GM20431 (cell line): ENCODE measurements at regions not wholly inside any gene's neighbourhood (a gene's known extent, or its start where the extent isn't known, plus 50 kb on each side); places are given as distances from the start of the nearest gene placed in this dataset.
"Not testable (repeated sequence)": the region's sequence is repeated elsewhere in the genome, so short reads cannot be mapped to it uniquely, and the experiment has no call there.

ENCODE experiments used
- in situ Hi-C: fragments of 300-500 bp; cut with MseI, MboI; formaldehyde crosslinking; loops from one replicate; pipeline ENCODE4 v1.15.0; 2020; ENCODE audit warnings: low sequenced_read_pairs; ENCODE audit not compliant: unreplicated experiment

GRCh38 chr13:100789025-100789424 is 114.4 kb upstream of the TMTC4 start:
- in situ Hi-C loops, result no loop called here

- in situ Hi-C loops, result no loop called here
Measured at GRCh38 chr13:100788540-100788939, 113.9 kb upstream of the TMTC4 start.

GRCh38 chr13:100787899-100788298 is 113.3 kb upstream of the TMTC4 start:
- in situ Hi-C loops, result no loop called here

DNA sequence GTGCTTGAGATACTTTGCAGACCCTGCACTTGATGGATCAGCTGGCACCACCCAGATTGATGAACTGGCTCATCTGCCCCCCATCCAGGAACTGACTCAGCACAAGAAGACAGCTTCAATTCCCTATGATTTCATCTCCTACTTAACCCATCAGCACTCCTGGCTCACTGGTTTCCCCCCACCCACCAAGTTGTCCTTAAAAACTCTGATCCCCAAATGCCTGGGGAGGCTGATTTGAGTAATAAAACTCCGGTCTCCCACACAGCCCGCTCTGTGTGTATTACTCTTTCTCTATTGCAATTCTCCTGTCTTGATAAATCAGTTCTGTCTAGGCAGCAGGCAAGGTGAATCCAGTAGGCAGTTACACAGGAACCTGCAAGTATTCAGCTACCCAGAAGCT is 102.1 kb upstream of the TMTC4 start:
- in situ Hi-C loops, result not testable (repeated sequence)

GRCh38 chr13:100773923-100774663 is 99.5 kb upstream of the TMTC4 start:
- in situ Hi-C loops, result no loop called here

GRCh38 chr13:100773429-100773828 is 98.8 kb upstream of the TMTC4 start:
- in situ Hi-C loops, result no loop called here

DNA sequence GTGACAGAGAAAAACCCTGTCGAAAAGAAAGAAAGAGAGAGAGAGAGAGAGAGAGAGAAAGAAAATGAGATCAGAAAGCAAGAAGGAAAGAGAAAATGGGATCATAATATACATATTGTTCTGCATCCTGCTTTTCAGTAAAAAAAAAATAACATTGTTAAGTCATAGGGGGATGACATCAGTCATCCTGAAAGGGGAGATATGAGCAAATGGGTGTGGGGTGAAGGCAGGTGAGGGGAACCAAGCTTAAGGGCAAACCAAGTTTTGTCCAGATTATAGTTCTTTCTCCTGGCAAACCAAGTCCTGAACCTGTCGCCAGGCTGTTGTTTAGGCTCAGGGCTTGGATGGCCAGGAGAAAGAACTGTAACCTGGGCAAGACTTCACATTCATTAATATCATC is 92.6 kb upstream of the TMTC4 start:
- in situ Hi-C loops, result no loop called here

DNA sequence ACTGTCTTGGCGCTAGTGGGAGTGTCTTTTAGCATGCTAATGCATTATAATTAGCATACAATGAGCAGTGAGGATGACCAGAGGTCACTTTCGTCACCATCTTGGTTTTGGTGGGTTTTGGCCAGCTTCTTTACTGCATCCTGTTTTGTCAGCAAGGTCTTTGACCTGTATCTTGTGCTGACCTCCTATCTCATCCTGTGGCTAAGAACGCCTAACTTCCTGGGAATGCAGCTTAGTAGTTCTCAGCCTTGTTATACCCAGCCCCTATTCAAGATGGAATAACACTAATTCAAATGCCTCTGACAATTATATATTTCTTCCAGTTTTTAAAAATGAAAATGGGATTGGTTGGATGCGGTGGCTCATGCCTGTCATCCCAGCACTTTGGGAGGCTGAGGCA is 92.0 kb upstream of the TMTC4 start:
- in situ Hi-C loops, result not testable (repeated sequence)

GRCh38 chr13:100764937-100765336 is 90.3 kb upstream of the TMTC4 start:
- in situ Hi-C loops, result no loop called here

GRCh38 chr13:100762126-100762525 is 87.5 kb upstream of the TMTC4 start:
- in situ Hi-C loops, result not testable (repeated sequence)

- in situ Hi-C loops, result no loop called here
Measured at GRCh38 chr13:100755891-100756290, 81.3 kb upstream of the TMTC4 start.

DNA sequence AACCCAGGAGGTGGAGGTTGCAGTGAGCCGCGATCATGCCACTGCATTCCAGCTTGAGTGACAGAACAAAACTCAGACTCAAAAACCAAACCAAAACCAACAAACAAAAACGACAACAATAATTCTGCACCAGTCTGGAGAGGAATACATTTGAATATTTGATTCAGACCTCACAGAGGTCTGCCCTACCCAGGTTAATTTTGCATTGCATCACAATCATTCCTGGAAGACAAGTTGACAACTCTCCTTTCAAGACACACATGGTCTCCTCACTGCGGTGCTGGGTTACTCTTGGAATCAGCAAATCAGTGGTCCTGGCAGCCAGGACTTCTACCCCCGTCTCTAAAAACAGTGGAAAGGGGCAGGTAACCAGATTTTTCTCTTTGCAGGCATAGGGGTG is 79.9 kb upstream of the TMTC4 start:
- in situ Hi-C loops, result no loop called here

DNA sequence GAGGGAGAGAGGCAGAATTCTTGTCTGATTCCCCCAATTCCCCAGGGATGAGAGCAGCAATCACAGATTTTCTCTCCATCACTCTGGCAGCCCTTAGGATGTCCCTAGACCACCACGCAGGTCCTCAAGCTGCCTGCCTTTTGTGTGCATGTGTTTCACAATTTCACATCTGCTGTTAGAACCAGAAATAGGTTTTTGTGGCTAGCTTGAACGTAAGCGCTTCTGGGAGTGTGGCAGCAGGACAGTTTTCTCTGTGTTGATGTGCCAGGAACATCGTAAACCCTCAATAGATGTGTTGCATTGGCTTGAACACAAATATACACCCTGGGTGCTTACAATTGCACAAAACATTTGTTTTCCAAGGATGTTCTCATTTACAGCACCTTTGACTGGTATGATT is 78.8 kb upstream of the TMTC4 start:
- in situ Hi-C loops, result no loop called here

GRCh38 chr13:100751826-100752225 is 77.2 kb upstream of the TMTC4 start:
- in situ Hi-C loops, result no loop called here

- in situ Hi-C loops, result loop anchor here (25.0 kb wide), 1 partner anchor 365 kb away; no protein-coding TSS in a partner anchor
Measured at GRCh38 chr13:100746953-100747683, 72.5 kb upstream of the TMTC4 start.

GRCh38 chr13:100738176-100738855 is 63.7 kb upstream of the TMTC4 start:
- in situ Hi-C loops, result loop anchor here (25.0 kb wide), 1 partner anchor 374 kb away; no protein-coding TSS in a partner anchor

DNA sequence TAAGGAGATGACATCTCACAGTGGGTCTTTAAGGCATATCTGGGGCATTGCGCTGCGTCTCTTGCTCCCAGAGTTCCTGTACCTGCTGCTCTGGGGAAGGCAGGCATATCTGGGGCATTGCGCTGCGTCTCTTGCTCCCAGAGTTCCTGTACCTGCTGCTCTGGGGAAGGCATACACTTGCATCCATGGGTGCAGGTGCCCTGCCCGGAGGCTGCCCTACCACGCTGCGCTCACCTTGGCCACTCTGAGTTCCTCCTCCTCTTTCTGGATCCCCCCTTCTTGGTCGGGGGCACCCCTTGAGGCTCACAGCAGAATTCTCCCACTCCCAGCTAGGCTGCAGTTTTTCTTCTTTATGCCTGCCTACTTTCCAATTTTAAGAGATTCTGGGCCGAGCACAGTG is 60.9 kb upstream of the TMTC4 start:
- in situ Hi-C loops, result loop anchor here (25.0 kb wide), 1 partner anchor 377 kb away; no protein-coding TSS in a partner anchor

- in situ Hi-C loops, result loop anchor here (25.0 kb wide), 1 partner anchor 378 kb away; no protein-coding TSS in a partner anchor
Measured at GRCh38 chr13:100734194-100734720, 59.7 kb upstream of the TMTC4 start.

- in situ Hi-C loops, result loop anchor here (25.0 kb wide), 1 partner anchor 379 kb away; no protein-coding TSS in a partner anchor
Measured at GRCh38 chr13:100733261-100733660, 58.7 kb upstream of the TMTC4 start.

GRCh38 chr13:100728201-100728600 is 53.6 kb upstream of the TMTC4 start:
- in situ Hi-C loops, result loop anchor here (25.0 kb wide), 1 partner anchor 384 kb away; no protein-coding TSS in a partner anchor
